NCI-H510A treated with DMSO at 0.1 percent for 48 hours (cell line): ENCODE measurements at regions not wholly inside any gene's neighbourhood (a gene's known extent, or its start where the extent isn't known, plus 50 kb on each side); places are given as distances from the start of the nearest gene placed in this dataset.

Source experiments
- DNase-seq: peaks from one replicate; lab custom pipeline; 2025; lab: John Stamatoyannopoulos, UW

DNA sequence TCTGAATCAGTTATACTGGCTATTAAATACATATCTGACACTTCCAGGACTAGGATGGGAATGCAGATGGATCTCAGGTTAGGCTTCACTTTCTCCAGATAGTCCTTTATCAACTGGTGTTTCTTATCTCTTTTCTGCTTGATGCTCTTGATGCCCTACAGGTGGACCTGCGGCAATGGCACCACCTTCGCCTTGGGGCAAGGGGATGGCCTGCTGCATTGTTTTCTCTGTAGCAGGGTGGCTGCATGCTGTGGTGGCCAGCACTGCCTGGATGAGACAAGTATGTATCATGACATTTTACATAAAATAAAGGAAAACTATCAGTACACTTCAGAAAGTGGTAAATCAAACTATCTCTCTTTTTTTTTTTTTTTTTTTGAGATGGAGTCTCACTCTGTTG is 217.7 kb upstream of the ZP4 start:
- no peak for DNase-seq

DNA sequence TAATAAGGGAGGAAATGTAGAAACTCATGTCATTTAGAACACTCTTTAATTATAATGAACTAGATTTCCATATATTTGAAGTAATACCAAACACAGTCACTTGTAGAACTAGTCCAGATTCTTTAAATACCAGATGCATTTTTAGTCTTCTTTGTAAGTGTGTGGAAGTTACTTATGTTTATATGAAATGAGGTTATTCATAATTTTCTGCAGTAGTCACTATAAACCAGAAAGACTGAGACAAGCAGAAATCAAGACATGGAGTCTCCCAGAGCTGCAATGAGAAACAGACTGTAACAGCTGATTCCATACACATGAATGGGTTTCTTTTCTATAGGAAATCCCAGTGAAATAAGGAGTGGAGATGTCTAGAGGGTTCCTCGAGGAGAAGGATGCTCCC is 216.6 kb upstream of the ZP4 start:
- no peak for DNase-seq

DNA sequence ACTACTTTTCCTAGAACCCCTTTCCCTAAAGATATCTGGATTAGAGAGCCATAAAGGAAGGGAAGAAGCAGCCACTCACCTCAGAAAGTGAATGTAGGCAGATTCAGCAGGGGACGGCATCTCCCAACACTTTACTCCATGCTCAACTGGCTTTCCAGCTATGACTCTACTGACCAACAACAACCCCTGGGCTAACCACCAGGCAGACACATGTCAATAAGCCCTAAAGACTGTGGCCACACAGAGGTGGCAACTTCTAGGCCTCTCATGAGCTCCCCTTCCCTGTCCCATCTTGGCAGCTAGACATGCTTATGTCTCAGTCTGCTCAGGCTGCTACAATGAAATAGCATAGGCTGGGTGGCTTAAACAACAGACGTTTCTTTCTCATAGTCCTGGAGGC is 214.0 kb upstream of the ZP4 start:
- DNase-seq, result no peak

DNA sequence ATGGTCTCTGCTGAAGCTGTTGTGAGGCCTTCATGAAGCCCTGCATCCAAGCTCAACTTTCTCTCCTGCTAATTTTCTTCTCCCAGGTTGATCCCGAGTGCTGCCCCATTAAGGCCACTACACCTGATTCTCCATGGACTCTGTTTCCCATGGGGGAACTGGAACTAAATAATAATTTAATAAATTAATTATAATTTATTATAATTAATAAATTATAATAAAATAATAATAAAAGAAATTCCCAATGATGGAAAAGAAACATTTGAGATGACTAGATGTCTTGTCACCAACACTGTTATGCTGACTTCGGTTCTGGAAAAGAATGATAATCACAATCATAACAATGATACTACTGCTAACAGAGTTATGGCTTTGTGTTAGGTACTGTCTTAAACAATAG is 211.2 kb upstream of the ZP4 start:
- no peak for DNase-seq

DNA sequence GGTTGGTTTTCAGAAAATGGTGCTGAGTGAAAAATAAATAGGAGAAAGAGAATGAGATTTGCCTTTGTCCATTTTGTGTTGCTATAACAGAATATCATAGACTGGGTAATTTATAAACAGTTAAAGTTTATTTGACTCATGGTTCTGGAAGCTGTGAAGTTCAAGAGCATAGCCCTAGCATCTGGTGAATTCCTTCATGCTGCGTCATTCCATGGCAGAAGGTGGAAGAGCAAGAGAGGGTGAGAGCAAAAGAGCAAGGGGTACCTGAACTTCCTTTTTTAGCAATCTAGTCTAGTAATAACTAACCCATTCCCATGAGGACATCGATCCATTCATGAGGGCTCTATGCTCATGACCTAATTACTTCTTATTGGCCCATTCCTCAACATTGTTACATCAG is 209.1 kb upstream of the ZP4 start:
- no peak for DNase-seq

DNA sequence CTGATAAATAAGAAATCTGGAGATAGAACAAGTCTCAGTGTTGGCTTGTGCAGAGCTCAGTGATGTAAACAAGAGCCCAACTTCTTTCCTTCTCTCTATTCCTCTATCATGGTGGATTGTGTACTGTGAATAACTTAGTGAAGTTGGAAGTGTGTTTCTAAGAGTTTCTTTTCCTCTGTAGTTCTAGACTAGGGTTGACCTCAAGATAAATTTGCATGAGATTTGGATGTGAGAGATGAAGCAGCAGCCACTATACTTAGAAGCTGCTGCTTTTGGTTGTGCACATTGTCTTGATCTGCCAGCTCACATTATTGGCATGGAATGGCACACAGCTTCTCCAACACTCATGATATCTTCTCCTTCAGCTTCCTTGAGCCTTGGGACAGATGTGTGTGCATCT is 198.9 kb upstream of the ZP4 start:
- no peak for DNase-seq

DNA sequence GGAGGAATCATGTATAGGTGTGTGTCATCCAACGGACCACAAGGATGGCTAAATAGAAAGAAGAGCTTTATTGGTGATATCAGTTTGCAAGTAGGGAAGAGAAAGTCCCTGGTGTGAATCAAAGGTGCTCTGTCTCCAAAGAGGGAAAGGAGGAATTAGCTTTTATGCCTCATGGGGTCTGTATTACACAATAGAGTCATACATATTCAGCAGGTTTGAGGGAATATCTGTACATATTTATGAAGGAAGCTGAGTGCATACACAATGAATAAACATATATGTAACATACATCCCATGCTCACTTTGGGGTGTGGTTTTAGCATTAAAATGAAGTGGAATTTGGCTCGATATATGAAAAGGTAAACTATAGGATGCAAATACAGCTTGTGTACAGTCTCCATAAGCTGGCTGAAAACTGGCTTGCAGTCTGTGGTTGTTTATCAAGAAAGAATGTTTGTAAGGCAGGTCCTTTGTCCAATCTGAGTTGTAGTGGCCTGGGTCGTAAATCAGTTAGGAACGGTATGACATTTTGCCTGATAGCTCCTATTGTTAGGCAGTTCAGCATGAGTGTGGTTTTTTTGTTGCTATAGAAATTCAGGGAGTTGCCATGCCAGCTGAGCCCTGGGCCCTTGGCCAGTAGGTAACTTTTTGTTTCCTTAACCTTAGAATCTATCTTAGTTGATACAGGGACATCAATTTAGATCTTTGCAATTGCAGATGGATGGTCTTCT is 198.0 kb upstream of the ZP4 start:
- no peak for DNase-seq

DNA sequence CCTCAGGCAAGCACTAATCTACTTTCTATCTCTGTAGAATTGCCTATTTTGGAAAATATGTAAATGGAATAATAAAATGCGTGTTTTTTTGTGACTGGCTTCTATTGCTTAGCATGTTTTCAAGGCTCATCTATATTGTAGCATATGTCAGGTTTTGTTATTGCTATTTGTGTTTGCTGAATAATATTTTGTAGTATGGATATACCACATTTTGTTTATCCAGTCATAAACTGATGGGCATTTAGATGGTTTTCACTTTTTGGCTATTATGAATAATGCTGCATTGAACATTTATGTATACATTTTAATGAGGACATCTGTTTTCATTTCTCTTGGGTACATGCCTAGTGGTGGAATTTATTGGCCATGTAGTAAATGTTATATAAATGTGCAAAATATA is 183.3 kb upstream of the ZP4 start:
- DNase-seq, result no peak

DNA sequence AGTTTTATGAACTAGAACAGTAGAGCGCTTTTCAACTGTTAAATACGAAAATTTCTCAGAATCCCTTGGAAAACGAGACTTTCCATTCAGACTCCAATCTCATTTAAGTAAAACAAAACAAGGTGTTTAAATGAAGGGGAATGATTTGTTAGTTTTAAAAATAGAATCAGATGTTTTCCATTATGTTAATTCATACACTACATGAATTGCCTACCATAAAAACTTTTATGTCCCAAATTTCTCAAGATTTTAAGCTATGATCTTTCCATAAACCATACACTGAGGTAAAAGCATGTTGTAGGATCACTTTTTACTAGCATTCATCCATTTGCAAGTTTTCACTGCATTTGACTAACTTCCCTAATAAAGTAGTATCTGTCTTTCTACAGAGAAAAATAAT is 180.3 kb upstream of the ZP4 start:
- no peak for DNase-seq

DNA sequence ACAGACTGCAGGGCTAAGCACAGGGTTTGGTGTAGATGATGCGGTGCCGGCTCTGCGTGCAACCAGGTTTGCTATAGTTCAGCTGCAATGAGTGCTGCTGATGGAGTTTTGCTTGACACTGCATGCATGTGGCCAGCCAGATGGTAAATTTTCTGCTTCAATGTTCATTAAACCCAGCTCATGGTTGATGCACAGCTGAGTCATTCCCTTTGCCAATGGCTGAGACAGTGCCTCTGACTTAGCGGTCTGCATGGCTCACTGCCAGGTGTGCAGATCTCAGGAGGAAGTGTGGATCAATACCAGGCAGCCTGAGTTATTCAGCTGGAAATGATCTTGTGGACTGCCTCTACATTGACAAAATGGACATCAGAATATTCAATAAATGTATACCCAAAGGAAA is 172.7 kb upstream of the ZP4 start:
- DNase-seq, result no peak

DNA sequence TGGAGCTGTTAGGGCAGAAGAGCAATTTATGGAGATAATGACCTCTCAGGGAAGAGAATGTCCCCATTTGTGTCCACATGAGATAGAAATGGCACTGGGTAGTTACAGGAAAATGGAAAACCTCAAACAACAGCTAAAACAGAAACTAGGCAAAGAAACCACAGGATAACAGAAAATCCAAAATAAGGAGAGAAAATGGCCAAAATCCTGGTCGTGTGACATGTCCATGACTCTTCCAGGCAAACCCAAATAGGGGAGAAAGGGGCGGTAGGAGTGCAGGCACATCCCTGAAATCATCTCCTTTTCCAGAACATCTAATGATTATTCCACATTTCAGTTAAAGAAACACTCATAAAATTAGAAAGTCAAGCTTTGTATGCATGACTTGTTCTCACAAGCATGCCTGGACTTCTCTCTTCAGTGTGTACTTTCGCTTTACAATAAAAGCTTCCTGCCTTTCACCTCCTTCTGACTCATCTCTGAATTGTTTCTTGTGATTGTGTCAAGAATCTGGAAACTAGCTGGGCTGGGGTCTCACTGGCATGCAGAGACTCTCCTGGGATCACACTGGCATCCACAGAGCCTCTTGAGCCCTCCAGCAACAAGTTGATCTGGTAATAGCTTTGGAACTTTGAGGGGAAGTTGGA is 171.4 kb upstream of the ZP4 start:
- no peak for DNase-seq

DNA sequence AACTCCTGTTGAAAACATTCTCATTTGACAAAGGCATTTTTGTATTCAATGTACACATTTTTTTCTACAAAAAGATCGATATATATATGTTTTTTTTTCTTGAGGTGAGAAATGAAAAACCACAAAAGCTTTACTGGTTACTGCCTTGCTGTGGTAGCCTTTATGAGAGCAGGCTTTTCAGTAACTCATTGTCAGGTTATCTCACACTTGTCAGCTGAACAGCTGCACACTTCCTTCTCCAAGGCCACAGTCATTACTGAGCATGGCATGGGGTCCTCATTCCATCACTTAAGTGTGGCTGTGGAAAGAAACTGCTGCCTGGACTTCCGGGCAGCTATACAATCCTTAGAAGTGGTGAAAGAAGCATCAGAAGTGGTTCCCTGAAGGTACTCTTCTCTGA is 169.3 kb upstream of the ZP4 start:
- no peak for DNase-seq

DNA sequence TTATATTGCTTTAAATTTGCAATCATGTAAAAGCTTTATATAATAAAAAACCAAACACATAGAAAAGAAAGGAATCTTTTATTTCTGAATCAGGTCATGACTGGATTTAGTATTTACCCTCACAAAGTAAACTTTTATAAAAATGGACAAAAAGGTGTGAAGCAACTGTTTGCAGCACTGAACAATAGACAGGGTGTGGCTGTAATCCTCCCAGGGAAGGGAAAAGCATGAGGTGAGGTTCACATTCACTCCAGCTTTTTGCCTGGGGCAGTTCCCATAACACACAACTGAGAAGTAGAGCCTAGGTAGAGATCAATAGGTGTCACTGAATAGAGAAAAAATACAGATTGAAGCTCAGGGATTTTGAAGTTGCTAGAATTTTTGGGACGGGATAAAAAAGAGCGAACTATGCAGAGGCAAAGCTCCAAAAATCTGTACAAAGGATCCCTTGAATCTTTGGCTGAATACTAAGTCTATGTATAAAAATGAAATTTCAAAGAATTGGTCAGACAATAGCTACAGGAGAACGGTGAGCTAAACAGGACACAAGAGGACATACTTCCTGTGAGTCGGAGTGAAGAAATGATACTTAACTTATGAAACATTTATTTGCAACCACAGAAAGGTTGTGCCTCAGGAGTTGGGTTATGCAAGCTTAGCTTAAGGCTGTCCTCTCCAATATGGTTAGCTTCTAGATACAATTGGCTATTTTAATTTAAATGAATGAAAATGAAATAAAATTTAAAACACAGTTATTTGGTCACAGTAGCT is 162.0 kb upstream of the ZP4 start:
- DNase-seq, result no peak

DNA sequence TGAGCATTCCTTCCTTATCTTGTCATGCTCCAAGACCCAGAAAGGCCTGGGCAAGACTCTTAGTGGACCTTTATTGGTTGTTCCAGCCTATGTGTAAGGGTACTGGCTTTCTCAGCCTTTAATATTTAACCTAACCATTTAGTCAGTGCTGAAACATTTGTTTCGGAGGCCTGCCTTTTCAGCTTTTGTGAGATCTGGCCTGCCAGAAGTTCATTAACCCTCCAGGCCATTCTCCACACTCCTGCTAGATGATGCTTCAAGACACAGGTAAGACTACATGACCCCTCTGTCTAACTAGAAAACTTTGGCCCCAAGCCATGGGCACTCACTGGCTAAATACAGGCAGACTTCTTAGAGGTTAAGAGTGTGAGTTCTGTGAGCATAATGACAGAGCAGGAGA is 138.4 kb upstream of the ZP4 start:
- DNase-seq, result no peak

DNA sequence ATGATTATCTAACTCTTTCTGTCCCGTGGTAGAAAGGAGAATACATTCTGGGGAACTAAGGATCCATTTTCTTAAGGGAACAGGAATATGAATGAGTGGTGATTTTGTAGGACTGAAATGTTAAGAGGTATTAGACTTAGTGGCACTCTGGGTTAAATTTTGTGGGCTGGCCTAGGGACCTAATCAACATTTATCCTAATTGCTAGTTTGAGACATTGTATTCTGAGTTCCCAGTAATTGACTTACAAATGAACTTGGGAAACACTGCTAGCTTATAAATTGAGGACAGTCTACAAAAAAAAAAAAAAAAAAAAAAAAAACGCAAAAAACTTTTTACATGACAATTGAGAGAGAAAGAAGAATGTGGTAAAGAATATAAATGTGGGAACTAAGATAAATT is 136.6 kb upstream of the ZP4 start:
- no peak for DNase-seq

DNA sequence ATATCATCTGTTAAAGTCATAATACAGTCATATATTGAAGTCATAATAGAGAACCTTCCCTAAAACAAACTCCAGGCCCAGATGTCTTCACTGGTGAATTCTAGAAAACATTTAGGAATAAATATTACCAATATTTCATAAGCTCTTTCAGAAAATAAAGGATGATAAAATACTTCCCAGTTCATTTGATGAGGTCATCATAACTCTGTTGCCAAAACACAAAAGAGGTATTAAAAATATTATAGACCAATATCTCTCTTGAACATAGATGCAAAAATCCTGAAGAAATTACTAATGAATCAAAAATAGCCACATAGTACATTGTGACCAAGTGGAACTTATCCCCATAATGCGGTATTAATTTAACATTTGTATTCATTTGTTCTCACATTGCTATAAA is 132.4 kb upstream of the ZP4 start:
- DNase-seq, result no peak

DNA sequence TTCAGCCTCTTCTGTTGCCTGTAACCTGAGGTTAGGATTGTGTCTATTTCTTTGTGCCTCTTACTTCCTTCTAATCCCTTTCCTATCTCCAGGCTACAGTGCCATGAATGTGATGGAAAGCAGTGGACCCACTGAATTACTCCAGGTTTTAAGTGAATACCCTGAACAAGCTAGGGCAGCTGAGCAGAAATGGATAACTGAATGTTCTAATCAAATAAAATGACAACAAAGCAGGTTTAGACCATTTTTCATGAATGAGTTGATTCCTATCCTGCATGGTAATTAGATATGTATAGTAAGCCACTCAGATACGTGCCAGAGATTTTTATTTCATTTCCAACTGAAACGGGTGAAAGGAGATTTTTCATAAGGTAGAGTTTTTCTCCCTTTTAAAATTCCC is 127.5 kb upstream of the ZP4 start:
- DNase-seq, result no peak

DNA sequence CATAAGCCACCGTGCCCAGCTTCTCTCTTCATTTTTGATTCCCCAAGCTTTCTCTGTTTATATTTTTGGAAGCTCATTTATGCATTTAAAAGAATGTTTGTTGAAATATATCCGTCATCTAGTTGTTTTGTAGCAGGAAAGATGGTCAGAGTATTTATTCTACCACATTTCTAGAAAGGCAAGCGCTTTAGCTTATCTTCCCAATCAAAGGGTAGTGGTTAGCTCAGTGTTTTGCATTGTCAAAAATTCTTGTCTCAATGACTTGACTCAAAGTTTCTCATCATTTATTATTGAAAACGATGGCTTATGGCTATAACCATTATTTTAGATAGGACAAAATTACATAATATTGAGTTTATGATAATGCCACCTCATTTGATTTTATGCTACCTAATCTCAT is 116.1 kb upstream of the ZP4 start:
- no peak for DNase-seq

DNA sequence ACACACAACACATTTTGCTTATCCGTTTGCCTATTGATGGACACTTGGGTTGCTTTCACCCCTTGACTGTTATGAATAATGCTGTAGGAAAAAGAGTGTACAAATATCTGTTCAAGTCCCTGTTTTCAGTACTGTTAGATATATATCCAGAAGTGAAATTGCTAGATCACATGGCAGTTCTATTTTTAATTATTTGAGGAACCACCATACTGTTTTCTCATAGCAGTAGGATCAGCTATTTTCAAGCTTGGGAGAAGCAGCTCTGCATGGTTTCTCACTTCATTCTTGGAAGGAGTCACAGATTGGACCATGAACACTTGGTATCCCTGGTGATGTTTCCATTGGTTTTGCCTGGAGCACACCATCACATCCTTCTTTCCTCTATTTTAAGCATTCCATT is 114.4 kb upstream of the ZP4 start:
- no peak for DNase-seq

DNA sequence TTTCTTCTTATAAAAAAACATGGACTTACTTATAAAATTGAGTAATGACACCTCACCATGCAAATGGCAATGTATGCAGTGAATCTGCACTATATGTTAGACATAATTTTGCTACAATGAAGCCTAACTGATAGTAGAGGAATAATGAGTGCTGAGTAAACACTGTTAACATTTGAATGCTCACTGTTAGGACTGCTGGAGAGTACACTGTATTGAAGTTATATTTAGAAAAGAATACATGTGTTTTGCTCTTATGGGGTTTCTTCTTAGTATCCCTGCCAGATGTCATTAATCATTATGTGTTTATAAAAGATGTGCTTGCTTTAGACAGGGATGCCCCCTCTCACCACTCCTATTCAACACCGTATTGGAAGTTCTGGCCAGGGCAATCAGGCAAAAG is 111.1 kb upstream of the ZP4 start:
- peak; percentile 31 for DNase-seq

DNA sequence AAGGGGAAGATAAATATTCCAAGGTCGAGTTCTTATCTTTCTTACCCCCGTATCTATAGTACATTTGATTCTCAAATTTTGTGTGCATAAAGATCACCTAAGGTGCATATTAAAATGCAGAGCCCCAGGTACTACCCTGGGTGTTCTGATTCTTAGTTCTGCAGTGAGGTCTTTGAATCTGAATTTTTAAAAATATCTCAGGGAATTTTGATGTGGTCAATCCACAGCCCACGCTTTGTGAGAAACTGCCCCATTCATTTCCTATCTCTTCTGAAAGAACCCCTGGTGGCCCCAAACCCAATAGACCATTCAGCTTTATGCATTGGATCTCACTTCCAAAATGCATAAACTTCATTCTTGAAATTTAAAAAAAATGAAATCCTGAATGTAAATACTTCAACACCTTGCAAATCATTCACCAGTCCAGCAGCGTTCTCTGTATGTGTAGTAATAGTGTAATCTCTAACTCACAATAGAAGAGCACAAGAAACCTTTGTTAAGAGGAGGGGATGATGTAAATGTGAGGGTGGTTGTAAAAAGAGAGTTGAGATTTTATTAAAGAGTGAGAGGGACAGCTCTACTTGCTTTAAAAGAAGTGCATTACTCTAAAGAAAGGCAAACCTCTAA is 108.8 kb upstream of the ZP4 start:
- no peak for DNase-seq

DNA sequence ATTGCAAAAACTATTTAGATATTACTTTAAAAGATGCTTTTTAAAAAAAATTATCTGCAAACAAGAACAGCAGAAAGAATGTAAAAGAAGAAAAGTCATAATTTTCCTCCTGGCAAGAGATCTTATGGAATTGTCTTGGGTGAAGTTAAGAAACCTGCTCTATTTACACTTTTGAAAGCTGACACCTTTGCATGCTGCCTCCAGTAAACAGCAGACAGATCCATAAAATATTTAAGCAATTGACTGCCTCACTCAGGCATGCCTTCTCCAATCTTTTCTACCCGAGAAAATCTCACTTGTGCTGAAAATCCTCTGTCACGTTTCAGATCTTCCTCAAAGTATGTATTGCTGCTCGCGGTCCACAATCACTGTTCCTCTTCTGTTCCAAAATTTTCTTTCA is 107.9 kb upstream of the ZP4 start:
- peak; percentile 3 for DNase-seq

DNA sequence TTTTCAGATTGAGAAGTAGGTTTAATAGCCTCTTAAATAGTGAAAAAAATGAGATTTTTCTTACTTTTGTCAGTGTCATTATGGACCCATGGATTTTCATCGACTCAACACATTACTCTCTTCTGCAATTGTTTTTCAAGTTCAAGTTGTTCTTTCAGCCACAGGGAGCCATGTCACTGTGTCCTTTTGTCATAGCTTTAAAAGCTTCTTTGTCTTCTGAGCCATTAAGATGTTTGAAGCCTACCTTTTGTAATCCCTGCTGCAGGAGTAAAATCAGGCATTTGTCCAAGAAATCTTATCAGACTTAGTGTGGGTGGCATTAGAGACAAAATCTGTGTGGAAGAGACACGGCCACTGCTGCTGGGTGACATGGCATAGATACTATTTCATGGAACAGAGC is 92.8 kb upstream of the ZP4 start:
- no peak for DNase-seq
